BLaER1 (cell line): ENCODE measurements at regions not wholly inside any gene's neighbourhood (a gene's known extent, or its start where the extent isn't known, plus 50 kb on each side); places are given as distances from the start of the nearest gene placed in this dataset.
"Not testable (repeated sequence)": the region's sequence is repeated elsewhere in the genome, so short reads cannot be mapped to it uniquely, and the experiment has no call there.

ENCODE experiments used
- H3K27ac ChIP-seq: shearing (Covaris generic); formaldehyde crosslinking; 2 replicates; pipeline ENCODE4 v1.8.1; 2022
- H3K27me3 ChIP-seq: shearing (Covaris generic); formaldehyde crosslinking; 2 replicates; pipeline ENCODE4 v1.8.1; 2022
- H3K36me3 ChIP-seq: shearing (Covaris generic); formaldehyde crosslinking; 2 replicates; pipeline ENCODE4 v1.8.1; 2022
- H3K4me1 ChIP-seq: shearing (Covaris generic); formaldehyde crosslinking; 2 replicates; pipeline ENCODE4 v1.8.1; 2022
- H3K4me2 ChIP-seq: shearing (Covaris generic); formaldehyde crosslinking; 2 replicates; pipeline ENCODE4 v1.8.1; 2022
- H3K4me3 ChIP-seq: shearing (Covaris generic); formaldehyde crosslinking; 2 replicates; pipeline ENCODE4 v1.8.1; 2022
- H3K9ac ChIP-seq: shearing (Covaris generic); formaldehyde crosslinking; 2 replicates; pipeline ENCODE4 v1.8.1; 2022
- H3K9me3 ChIP-seq: shearing (Covaris generic); formaldehyde crosslinking; 2 replicates; pipeline ENCODE4 v1.8.1; 2022
- H4K20me1 ChIP-seq: shearing (Covaris generic); formaldehyde crosslinking; 2 replicates; pipeline ENCODE4 v1.8.1; 2022
- Cebpa-rat ChIP-seq: shearing (Covaris generic); IDR thresholded peaks from 2 replicates; pipeline ENCODE4 v1.8.1; 2022

GRCh38 chr19:24003537-24003936, 83.5 kb upstream of the ZNF254 start:
- Histone ChIP-seq H3K9ac (no peak overlapping the region), H3K4me1 (no peaks in the 10 kb centered on the region), H3K9me3 (peaks cover 57% of the 10 kb centered on the region), H4K20me1 (no peaks in the 10 kb centered on the region), H3K4me2 (no peak overlapping the region), H3K27me3 (no peaks in the 10 kb centered on the region), H3K27ac (no peak overlapping the region), H3K4me3 (no peak overlapping the region), H3K36me3 (no peaks in the 10 kb centered on the region)
- no peak for TF ChIP-seq Cebpa-rat

GRCh38 chr19:24004166-24004565, 82.8 kb upstream of the ZNF254 start:
- no peaks in the 10 kb centered on the region for H3K27me3 ChIP-seq
- H3K4me2 ChIP-seq, result no peak overlapping the region
- H4K20me1 ChIP-seq, result no peaks in the 10 kb centered on the region
- no peak overlapping the region for H3K4me3 ChIP-seq
- no peak overlapping the region for H3K27ac ChIP-seq
- H3K9ac ChIP-seq, result no peak overlapping the region
- no peaks in the 10 kb centered on the region for H3K4me1 ChIP-seq
- no peaks in the 10 kb centered on the region for H3K36me3 ChIP-seq
- TF ChIP-seq Cebpa-rat, result no peak
- peaks cover 52% of the 10 kb centered on the region for H3K9me3 ChIP-seq

DNA sequence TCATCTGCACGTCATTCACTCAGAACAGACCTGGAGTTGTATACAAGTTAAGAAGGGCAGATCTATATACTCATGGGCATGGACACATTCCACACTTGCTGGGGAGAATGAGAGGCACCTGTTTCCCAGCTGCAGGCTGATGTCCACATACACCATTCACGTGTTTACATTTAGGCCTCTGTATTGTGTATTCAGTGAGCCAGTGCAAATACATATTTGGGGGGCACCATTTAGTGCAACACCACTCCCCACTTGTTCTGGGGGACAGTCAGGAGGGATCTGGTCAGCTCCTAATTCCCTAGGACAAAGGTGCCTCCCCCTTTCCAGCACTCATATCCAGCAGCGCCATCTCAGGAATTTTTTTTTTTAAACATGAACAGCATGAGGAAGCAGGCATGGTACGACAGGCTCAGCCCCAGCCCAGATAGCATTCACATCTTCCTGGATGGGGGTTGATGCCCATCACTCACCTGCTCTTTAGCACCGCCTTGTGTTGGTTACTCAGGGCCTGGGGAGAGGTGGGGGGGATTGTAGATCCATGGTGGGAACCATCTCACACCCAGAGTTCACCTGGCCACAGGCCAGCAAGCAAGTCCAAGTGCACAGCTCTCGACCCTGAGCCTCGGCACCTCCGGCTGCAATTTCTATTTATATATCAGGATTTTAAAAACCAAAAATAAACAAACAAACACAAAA, 56.9 kb upstream of the ZNF254 start:
- no peak overlapping the region for H3K9ac ChIP-seq
- no peak for TF ChIP-seq Cebpa-rat
- H3K4me3 ChIP-seq, result no peak overlapping the region
- peaks cover 47% of the 10 kb centered on the region for H3K4me1 ChIP-seq
- no peaks in the 10 kb centered on the region for H3K36me3 ChIP-seq
- H4K20me1 ChIP-seq, result peaks cover 6% of the 10 kb centered on the region; the same call in 1 of the 2 replicates
- H3K27me3 ChIP-seq, result no peaks in the 10 kb centered on the region
- peak overlapping the region; percentile 69 for H3K4me2 ChIP-seq
- peak overlapping the region; percentile 41; the same call in 1 of the 2 replicates for H3K27ac ChIP-seq
- H3K9me3 ChIP-seq, result no peaks in the 10 kb centered on the region; the same call in 1 of the 2 replicates

- Histone ChIP-seq H3K27me3 (no peaks in the 10 kb centered on the region), H3K36me3 (peaks cover 21% of the 10 kb centered on the region), H3K4me3 (peak overlapping the region; percentile 90; the same call in 1 of the 2 replicates), H3K27ac (peak overlapping the region; percentile 58; the same call in 1 of the 2 replicates), H3K9me3 (peaks cover 19% of the 10 kb centered on the region), H3K4me2 (peak overlapping the region; percentile 69), H3K9ac (no peak overlapping the region), H4K20me1 (peaks cover 29% of the 10 kb centered on the region; the same call in 1 of the 2 replicates), H3K4me1 (peaks cover 63% of the 10 kb centered on the region)
- no peak for TF ChIP-seq Cebpa-rat
Measured at GRCh38 chr19:24032651-24033050, 54.3 kb upstream of the ZNF254 start.

GRCh38 chr19:24033301-24033962, 53.6 kb upstream of the ZNF254 start:
- TF ChIP-seq Cebpa-rat, result no peak
- Histone ChIP-seq H3K27ac (peak overlapping the region; percentile 98), H3K4me3 (peak overlapping the region; percentile 90), H3K36me3 (peaks cover 29% of the 10 kb centered on the region), H3K27me3 (no peaks in the 10 kb centered on the region), H3K9ac (peak overlapping the region; percentile 98), H4K20me1 (peaks cover 37% of the 10 kb centered on the region), H3K4me2 (peak overlapping the region; percentile 91), H3K4me1 (peaks cover 63% of the 10 kb centered on the region), H3K9me3 (peaks cover 27% of the 10 kb centered on the region)

- Histone ChIP-seq H3K4me2 (peak overlapping the region; percentile 91), H3K9me3 (peaks cover 32% of the 10 kb centered on the region), H3K27ac (peak overlapping the region; percentile 98), H4K20me1 (peaks cover 42% of the 10 kb centered on the region), H3K36me3 (peaks cover 34% of the 10 kb centered on the region), H3K4me3 (peak overlapping the region; percentile 90), H3K27me3 (no peaks in the 10 kb centered on the region), H3K9ac (peak overlapping the region; percentile 98), H3K4me1 (peaks cover 63% of the 10 kb centered on the region)
- no peak for TF ChIP-seq Cebpa-rat
Measured at GRCh38 chr19:24033963-24034342, 53.0 kb upstream of the ZNF254 start.

DNA sequence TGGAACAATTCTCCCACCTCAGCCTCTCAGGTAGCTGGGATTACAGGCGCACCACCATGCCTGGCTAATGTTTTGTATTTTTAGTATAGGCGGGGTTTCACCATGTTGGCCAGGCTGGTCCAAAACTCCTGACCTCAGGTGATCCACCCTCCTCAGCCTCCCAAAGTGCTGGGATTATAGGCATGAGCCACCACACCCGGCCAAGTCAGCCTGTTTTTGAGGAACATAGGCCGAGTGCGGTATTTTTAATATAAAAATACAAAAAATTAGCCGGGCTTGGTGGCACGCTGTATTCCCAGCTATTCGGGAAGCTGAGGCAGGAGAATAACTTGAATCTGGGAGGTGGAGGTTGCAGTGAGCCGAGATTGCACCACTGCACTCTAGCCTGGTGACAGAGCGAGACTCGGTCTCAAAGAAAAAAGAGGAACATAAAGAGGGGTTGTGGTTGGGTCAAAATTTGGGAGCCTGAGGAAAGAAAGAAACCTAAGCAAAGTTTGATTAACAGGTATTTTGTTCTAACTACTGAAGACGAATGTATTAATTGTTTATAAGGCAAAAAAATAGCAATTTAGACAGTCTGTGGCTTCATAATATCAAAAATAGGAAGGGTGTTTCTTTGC, 51.6 kb upstream of the ZNF254 start:
- Histone ChIP-seq H4K20me1 (peaks cover 56% of the 10 kb centered on the region), H3K9ac (peak overlapping the region; percentile 98), H3K4me3 (peak overlapping the region; percentile 90), H3K4me1 (peaks cover 51% of the 10 kb centered on the region), H3K9me3 (peaks cover 46% of the 10 kb centered on the region), H3K4me2 (peak overlapping the region; percentile 91), H3K36me3 (peaks cover 49% of the 10 kb centered on the region)
- not testable (repeated sequence) for H3K27ac ChIP-seq, H3K27me3 ChIP-seq
